WTC11 (cell line): ENCODE measurements at regions not wholly inside any gene's neighbourhood (a gene's known extent, or its start where the extent isn't known, plus 50 kb on each side); places are given as distances from the start of the nearest gene placed in this dataset.

Source experiments
- ATAC-seq: fragments of 200-7000 bp; cut with Tn5 transposase; 2 replicates; pipeline ENCODE4 v1.10.0; 2021; ENCODE audit warnings: mild to moderate bottlenecking, moderate library complexity
- CTCF ChIA-PET: fragments of 300-600 bp; sonication (Branson Sonifier 250); formaldehyde crosslinking; loops from one replicate; lab custom pipeline; 2021; ENCODE audit warnings: antibody characterized with exemption; lab: Charles Lee
- POLR2A ChIA-PET: fragments of 350-600 bp; sonication (Branson Sonifier 250); formaldehyde crosslinking; loops from one replicate; lab custom pipeline; 2021; ENCODE audit warnings: antibody characterized with exemption; lab: Charles Lee
- DNase-seq: peaks from one replicate; pipeline ENCODE4 v3.0.0; 2021; ENCODE audit warnings: low spot score
- H3K27ac Mint-ChIP-seq: 2 replicates; pipeline ENCODE4 v1.8.0; 2021; ENCODE audit warnings: mixed read lengths
- H3K27me3 Mint-ChIP-seq: 2 replicates; pipeline ENCODE4 v1.8.0; 2021; ENCODE audit warnings: low read depth, mild to moderate bottlenecking, moderate library complexity, mixed read lengths
- H3K36me3 Mint-ChIP-seq: 2 replicates; pipeline ENCODE4 v1.8.0; 2021; ENCODE audit warnings: mixed read lengths
- H3K4me1 Mint-ChIP-seq: 2 replicates; pipeline ENCODE4 v1.8.0; 2022; ENCODE audit warnings: mixed read lengths
- H3K4me3 Mint-ChIP-seq: 2 replicates; pipeline ENCODE4 v1.8.0; 2021; ENCODE audit warnings: mild to moderate bottlenecking, moderate library complexity, mixed read lengths
- H3K9me3 Mint-ChIP-seq: 2 replicates; pipeline ENCODE4 v1.8.0; 2021; ENCODE audit warnings: mixed read lengths
- ATF6 ChIP-seq: sonication (generic); formaldehyde crosslinking; IDR thresholded peaks from 2 replicates; pipeline ENCODE4 v1.8.1; 2023; ENCODE audit warnings: mild to moderate bottlenecking, missing genetic modification reagents
- E2F1 ChIP-seq: sonication (generic); formaldehyde crosslinking; IDR thresholded peaks from 2 replicates; pipeline ENCODE4 v1.8.0; 2022; ENCODE audit warnings: mild to moderate bottlenecking, missing genetic modification reagents
- EMX1 ChIP-seq: fragments of 250-450 bp; sonication (Bioruptor Pico); IDR thresholded peaks from 2 replicates; pipeline ENCODE4 v1.8.0; 2021; ENCODE audit warnings: mild to moderate bottlenecking
- ETV6 ChIP-seq: sonication (generic); formaldehyde crosslinking; IDR thresholded peaks from 2 replicates; pipeline ENCODE4 v1.8.1; 2022; ENCODE audit warnings: mild to moderate bottlenecking, missing genetic modification reagents
- FOXJ3 ChIP-seq: sonication (generic); formaldehyde crosslinking; IDR thresholded peaks from 2 replicates; pipeline ENCODE4 v1.9.0; 2021; ENCODE audit warnings: missing genetic modification reagents, mild to moderate bottlenecking, borderline replicate concordance
- KAT7 ChIP-seq: sonication (generic); formaldehyde crosslinking; IDR thresholded peaks from 2 replicates; pipeline ENCODE4 v1.8.1; 2023; ENCODE audit warnings: missing genetic modification reagents, mild to moderate bottlenecking, borderline replicate concordance
- NFATC4 ChIP-seq: fragments of 250-450 bp; sonication (Bioruptor Pico); IDR thresholded peaks from 2 replicates; pipeline ENCODE4 v1.9.0; 2021; ENCODE audit warnings: mild to moderate bottlenecking
- NR1H2 ChIP-seq: sonication (generic); formaldehyde crosslinking; IDR thresholded peaks from 2 replicates; pipeline ENCODE4 v1.9.0; 2021; ENCODE audit warnings: mild to moderate bottlenecking, moderate library complexity, missing genetic modification reagents
- NR2C2 ChIP-seq: sonication (generic); formaldehyde crosslinking; IDR thresholded peaks from 2 replicates; pipeline ENCODE4 v1.8.0; 2022; ENCODE audit warnings: mild to moderate bottlenecking, missing genetic modification reagents
- NR3C1 ChIP-seq: sonication (generic); formaldehyde crosslinking; conservative IDR thresholded peaks from 2 replicates; pipeline ENCODE4 v1.8.1; 2023; ENCODE audit warnings: low read depth, mild to moderate bottlenecking, missing genetic modification reagents
- RORB ChIP-seq: fragments of 250-450 bp; sonication (Bioruptor Pico); IDR thresholded peaks from 2 replicates; pipeline ENCODE4 v1.9.0; 2021; ENCODE audit warnings: mild to moderate bottlenecking
- ZBTB21 ChIP-seq: sonication (generic); formaldehyde crosslinking; IDR thresholded peaks from 2 replicates; pipeline ENCODE4 v1.8.1; 2023; ENCODE audit warnings: mild to moderate bottlenecking, missing genetic modification reagents, borderline replicate concordance
- ZNF121 ChIP-seq: sonication (generic); formaldehyde crosslinking; IDR thresholded peaks from 2 replicates; pipeline ENCODE4 v1.8.0; 2023; ENCODE audit warnings: missing genetic modification reagents
- ZNF396 ChIP-seq: fragments of 250-450 bp; sonication (Bioruptor Pico); IDR thresholded peaks from 2 replicates; pipeline ENCODE4 v1.8.0; 2021; ENCODE audit warnings: mild to moderate bottlenecking, moderate library complexity, borderline replicate concordance
- ZNF423 ChIP-seq: fragments of 250-450 bp; sonication (Bioruptor Pico); IDR thresholded peaks from 2 replicates; pipeline ENCODE4 v2.1.2; 2022; ENCODE audit warnings: mild to moderate bottlenecking, moderate library complexity
- TF ChIP-seq, protein P1 (sequence below): sonication (generic); formaldehyde crosslinking; IDR thresholded peaks from 2 replicates; pipeline ENCODE4 v1.8.1; 2023; ENCODE audit warnings: mild to moderate bottlenecking, moderate library complexity, missing genetic modification reagents
- TF ChIP-seq, protein P2 (sequence below): fragments of 250-450 bp; sonication (Bioruptor Pico); IDR thresholded peaks from 2 replicates; pipeline ENCODE4 v2.1.2; 2022; ENCODE audit warnings: mild to moderate bottlenecking, moderate library complexity
- TF ChIP-seq, protein P3 (sequence below): sonication (generic); formaldehyde crosslinking; IDR thresholded peaks from 2 replicates; pipeline ENCODE4 v1.8.0; 2022; ENCODE audit warnings: mild to moderate bottlenecking, missing genetic modification reagents

GRCh38 chr9:80117031-80117430 lies 545.3 kb downstream of the TLE4 start (continued):
- TF ChIP-seq, protein P1, sequence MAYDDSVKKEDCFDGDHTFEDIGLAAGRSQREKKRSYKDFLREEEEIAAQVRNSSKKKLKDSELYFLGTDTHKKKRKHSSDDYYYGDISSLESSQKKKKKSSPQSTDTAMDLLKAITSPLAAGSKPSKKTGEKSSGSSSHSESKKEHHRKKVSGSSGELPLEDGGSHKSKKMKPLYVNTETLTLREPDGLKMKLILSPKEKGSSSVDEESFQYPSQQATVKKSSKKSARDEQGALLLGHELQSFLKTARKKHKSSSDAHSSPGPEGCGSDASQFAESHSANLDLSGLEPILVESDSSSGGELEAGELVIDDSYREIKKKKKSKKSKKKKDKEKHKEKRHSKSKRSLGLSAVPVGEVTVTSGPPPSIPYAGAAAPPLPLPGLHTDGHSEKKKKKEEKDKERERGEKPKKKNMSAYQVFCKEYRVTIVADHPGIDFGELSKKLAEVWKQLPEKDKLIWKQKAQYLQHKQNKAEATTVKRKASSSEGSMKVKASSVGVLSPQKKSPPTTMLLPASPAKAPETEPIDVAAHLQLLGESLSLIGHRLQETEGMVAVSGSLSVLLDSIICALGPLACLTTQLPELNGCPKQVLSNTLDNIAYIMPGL: no peak

DNA sequence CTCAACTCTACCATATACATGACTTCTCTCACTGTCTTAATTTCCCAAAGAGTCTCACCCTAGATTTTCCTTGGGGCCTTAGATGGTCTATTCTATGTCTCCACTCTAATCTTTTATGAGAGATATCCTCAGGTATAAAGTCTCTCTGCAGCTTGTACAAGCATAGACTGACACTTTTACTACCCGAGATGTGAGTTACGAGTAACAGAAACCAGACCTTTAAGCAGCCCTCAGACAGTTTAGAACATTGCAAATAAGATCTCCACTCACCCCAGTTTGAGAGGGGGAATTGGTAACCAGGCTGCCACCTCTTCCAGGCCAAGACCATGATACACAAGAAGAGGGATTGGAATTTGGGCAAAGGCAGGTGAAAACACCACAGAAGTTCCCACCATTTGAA lies 542.5 kb downstream of the TLE4 start:
- ChIA-PET CTCF (no interaction called here), POLR2A (no interaction called here)
- TF ChIP-seq NR3C1 (no peak), EMX1 (CRISPR knock-in tag) (no peak), E2F1 (no peak), NR1H2 (CRISPR knock-in tag) (no peak), ETV6 (CRISPR knock-in tag) (no peak), ZBTB21 (CRISPR knock-in tag) (no peak), ZNF396 (no peak)
- TF ChIP-seq, protein P2, sequence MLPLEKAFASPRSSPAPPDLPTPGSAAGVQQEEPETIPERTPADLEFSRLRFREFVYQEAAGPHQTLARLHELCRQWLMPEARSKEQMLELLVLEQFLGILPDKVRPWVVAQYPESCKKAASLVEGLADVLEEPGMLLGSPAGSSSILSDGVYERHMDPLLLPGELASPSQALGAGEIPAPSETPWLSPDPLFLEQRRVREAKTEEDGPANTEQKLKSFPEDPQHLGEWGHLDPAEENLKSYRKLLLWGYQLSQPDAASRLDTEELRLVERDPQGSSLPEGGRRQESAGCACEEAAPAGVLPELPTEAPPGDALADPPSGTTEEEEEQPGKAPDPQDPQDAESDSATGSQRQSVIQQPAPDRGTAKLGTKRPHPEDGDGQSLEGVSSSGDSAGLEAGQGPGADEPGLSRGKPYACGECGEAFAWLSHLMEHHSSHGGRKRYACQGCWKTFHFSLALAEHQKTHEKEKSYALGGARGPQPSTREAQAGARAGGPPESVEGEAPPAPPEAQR (CRISPR knock-in tag): no peak
- Mint-ChIP-seq H3K27ac (no peak overlapping the region), H3K4me3 (no peak overlapping the region), H3K27me3 (no peaks in the 10 kb centered on the region; the same call in 1 of the 2 replicates), H3K9me3 (peaks cover 25% of the 10 kb centered on the region), H3K4me1 (no peaks in the 10 kb centered on the region), H3K36me3 (peaks cover 7% of the 10 kb centered on the region)
- DNase-seq (no peak), ATAC-seq (no peak)

DNA sequence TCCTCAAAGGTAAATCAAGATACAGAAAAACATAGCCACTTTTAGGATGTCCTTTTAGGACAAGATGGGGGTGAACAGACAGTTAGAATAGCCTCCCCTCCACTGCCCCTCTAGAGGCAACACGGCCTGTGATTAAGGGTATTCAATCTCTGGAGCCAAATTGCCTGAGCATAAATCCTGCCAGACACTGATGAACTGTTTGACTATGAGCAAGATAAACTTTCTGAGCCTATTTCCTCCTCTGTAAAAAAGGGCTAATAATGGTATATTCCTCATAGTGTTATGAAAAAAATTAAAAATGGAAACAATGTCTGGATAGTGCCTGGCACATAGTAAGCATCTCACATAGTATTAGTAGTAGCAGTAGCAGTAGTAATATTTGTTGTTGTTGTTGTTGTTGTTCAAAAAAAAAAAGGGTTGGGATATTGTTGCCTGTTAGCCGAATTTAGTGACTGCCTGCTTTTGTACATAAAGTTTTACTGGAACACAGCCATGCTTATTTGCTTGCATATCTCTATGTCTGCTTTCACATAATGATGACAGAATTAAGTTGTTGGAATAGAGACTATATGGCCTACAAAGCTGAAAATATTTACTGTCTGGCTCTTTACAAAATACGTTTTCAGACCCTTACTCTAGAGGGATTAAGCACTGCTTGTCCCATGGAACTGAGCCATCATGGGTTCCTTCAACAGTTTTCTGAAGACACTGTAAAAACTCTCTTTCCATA lies 536.3 kb downstream of the TLE4 start:
- Mint-ChIP-seq H3K36me3 (no peaks in the 10 kb centered on the region), H3K27me3 (no peaks in the 10 kb centered on the region), H3K4me1 (no peaks in the 10 kb centered on the region), H3K4me3 (no peak overlapping the region), H3K9me3 (peaks cover 6% of the 10 kb centered on the region; the same call in 1 of the 2 replicates)
- CTCF ChIA-PET: no interaction called here
- no peak for ATAC-seq
- TF ChIP-seq ZNF121 (CRISPR knock-in tag): no peak
- no peak for TF ChIP-seq KAT7
- TF ChIP-seq FOXJ3: no peak
- TF ChIP-seq NR2C2 (CRISPR knock-in tag): no peak
- TF ChIP-seq RORB: no peak
- no peak for TF ChIP-seq ATF6 (CRISPR knock-in tag)
- TF ChIP-seq NR3C1: no peak
- TF ChIP-seq NFATC4 (CRISPR knock-in tag): no peak
- TF ChIP-seq, protein P3, sequence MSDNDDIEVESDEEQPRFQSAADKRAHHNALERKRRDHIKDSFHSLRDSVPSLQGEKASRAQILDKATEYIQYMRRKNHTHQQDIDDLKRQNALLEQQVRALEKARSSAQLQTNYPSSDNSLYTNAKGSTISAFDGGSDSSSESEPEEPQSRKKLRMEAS: no peak
- TF ChIP-seq ZNF423: no peak
- TF ChIP-seq, all 79 proteins: peak for 0
- H3K27ac Mint-ChIP-seq: no peak overlapping the region
- POLR2A ChIA-PET: no interaction called here
- no peak for DNase-seq
